NCI-H1105 treated with DMSO at 0.1 percent for 48 hours (cell line): ENCODE measurements at regions not wholly inside any gene's neighbourhood (a gene's known extent, or its start where the extent isn't known, plus 50 kb on each side); places are given as distances from the start of the nearest gene placed in this dataset.
"Not testable (repeated sequence)": the region's sequence is repeated elsewhere in the genome, so short reads cannot be mapped to it uniquely, and the experiment has no call there.

Experiments
- DNase-seq: peaks from one replicate; lab custom pipeline; 2025; lab: John Stamatoyannopoulos, UW

DNA sequence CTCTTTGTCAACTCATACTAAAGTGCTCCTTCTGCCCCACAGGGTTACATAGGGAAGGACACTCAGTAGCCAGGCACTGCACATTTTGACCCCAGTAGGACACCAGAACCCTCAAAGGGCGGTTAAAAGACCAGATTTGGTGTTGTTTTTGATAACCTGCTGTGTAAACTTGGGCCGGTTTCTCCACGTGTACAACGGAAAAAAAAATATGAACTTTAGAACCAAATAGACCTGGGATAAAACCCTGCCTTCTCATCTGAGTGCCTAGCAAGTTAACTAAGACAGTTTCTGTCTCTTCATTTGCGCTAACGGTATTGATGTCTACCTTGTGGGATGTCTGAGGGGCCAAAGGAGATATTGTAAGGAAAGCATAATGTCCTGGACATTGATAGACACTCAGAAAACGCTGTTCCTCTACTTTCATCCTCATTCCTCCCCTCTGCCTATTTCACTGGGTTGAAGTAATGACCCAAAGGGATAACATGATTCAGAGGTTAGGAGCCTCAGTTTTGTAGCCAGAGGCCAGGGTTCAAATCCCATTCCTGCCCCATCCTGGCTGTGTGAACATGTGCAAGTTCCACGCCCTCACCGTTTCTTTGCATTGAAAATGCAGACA lies 155.9 kb upstream of the LPP start:
- no peak for DNase-seq

- DNase-seq = no peak
These were observed 155.3 kb upstream of the LPP start for GRCh38 chr3:187998611-187999010.

GRCh38 chr3:187999821-188000220 lies 154.1 kb upstream of the LPP start:
- DNase-seq = no peak

DNA sequence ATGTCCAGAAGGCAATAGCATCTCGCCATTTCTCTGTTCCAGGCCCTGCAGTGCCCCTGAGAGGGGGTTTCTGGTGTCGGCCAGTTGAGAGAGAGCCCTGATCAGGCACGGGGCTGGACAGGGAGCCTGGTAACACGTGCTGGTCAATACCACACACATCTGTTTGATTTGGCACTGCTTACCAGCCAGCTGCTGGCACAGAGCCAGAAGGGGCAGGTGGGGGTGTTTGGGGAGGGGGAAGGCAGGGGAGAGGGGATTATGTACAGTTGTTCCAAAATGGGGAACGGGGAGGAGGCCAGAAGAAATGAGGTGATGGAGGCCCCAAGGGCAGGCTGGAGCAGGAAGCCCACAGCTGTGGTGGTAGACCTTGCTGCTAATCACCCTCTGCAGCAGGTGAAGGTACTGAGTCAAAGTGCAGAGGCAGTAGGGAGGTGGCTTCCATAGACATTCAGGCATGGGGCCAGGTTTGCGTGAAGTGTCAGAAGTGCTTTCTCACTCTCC lies 153.5 kb upstream of the LPP start:
- DNase-seq = peak; percentile 95

DNA sequence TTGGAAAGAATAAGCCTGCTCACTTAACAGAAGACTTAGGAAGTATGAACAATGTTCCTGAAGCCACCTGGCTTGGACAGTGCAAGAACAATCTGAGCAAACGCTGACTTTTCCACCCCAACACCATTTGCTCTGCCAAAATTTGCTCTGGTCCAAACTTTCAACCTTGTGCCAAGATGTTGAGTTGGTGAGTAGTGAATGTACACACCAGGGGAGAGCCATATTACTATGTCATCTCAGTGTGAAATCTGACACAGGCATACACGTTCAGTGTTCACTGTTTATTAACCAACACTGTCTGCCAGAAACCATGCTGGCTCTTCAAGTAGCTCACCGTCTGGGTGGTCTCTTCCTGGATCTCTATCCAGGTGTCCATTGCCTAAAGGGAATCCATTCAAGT lies 152.9 kb upstream of the LPP start:
- no peak for DNase-seq

GRCh38 chr3:188001926-188002325 lies 152.0 kb upstream of the LPP start:
- DNase-seq = no peak

- no peak for DNase-seq
These were observed 151.3 kb upstream of the LPP start for GRCh38 chr3:188002626-188003138.

DNA sequence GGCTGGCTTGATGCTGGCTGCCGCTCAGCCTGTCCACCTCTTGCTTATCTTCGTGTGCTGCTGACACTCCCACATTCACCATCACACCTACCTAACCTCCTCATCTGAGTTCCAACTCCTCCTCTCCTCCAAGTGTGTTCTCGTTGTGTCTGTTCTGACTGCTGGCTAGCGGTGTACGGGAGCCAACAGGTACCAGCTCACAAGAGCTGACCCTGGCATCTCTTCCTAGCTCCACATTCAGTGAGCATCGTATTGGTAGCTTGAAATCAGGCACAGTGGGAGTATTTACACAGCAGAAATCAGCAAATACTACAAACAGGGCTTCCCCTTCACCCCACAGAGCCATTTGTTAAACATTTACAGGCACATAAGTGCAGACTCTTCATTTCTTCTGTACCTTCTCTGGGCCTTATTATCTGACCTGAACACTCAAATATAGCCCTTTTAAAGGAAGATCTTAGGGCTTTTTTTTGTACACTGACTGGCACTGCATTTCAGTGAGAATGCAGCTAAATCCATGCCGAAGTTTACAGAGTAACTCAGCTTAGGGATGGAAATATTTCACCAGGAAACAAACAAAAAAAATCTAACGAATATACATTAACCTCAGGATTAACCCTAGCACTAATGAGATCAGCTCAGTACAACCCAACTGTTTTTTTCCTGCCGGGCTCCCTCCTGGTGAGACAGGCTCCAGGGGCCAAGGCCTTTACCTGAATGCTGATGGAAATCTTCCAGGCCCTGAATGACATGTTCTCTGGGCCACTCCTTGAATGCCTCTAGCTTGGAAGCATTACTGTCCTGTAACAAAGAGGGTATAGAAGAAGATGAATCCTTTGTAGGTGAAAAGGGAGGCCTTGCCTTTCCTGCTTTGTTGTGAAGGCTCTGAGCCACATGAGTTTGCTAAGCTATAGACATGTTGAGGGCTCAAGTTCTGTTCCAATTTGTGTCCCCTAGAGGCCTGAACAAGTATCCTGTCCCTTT lies 150.5 kb upstream of the LPP start:
- no peak for DNase-seq

- no peak for DNase-seq
These were observed 147.1 kb upstream of the LPP start for GRCh38 chr3:188006726-188007393.

DNA sequence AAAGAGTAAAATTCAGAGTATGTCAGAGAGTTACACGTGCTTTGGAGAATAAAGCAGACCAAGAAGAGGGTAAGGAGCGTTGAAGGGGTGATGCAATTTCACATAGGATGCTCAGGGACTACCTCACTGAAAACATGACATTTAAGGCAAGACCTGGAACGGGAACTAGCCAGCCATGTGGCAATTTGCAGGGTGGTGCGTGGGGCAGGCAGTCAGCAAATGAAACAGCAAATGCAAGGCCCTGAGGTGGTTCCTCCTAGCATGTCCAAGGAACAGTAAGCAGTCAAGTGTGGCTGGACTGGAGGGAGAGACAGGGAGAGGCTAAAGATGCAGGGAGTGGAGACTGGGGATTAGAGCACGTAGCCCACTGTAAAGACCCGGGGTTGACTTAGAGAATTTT lies 146.1 kb upstream of the LPP start:
- no peak for DNase-seq

- no peak for DNase-seq
These were observed 145.3 kb upstream of the LPP start for GRCh38 chr3:188008582-188009213.

- no peak for DNase-seq
These were observed 143.5 kb upstream of the LPP start for GRCh38 chr3:188010478-188010877.

GRCh38 chr3:188019727-188020126 lies 134.2 kb upstream of the LPP start:
- no peak for DNase-seq

DNA sequence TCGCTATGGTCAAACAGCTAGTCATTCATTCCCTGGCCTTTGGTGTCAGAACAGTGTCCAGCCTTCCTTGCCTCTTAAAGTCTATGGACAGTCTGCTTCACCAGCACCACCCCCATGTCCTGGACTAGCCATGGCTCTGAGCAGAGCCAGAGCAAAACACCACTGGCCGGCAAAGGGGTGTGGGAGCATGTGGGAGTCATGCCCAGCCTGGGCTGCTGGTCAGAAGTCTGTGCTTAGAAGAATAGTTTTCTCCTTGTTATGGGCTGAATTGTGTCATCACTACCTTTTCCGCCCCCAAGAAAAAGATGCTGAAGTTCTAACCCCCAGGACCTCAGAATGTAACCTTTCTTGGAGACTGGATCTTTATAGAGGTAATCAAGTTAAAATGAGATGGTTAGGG lies 132.9 kb upstream of the LPP start:
- DNase-seq = no peak

DNA sequence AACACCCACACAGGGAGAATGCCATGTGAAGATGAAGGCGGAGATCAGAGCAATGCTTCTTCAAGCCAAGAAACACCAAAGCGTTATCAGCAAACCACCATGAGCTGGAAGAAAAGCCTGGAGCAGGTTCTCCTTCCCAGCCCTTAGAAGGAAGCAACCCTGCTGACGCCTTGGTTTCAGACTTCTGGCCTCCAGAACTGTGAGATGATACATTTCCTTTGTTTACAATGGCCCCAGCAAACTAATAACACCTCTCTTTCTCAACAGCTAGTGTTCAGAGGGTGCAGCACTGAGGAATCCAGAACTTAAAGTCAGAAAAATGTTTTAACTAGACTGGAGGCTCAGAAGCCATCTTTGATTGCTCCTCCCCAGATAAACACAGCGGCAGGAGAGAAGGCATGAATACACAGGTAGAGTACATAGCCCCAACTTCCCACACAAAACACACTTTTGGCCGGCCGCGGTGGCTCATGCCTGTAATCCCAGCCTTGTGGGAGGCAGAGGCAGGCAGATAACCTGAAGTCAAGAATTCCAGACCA lies 132.4 kb upstream of the LPP start:
- DNase-seq = no peak

GRCh38 chr3:188022902-188023301 lies 131.1 kb upstream of the LPP start:
- DNase-seq = not testable (repeated sequence)

- no peak for DNase-seq
These were observed 128.4 kb upstream of the LPP start for GRCh38 chr3:188025555-188025954.

- peak; percentile 52 for DNase-seq
These were observed 127.6 kb upstream of the LPP start for GRCh38 chr3:188026191-188026968.

GRCh38 chr3:188031121-188031520 lies 122.8 kb upstream of the LPP start:
- DNase-seq = no peak

- no peak for DNase-seq
These were observed 119.0 kb upstream of the LPP start for GRCh38 chr3:188034989-188035388.
